GM10248 (cell line): ENCODE measurements at regions not wholly inside any gene's neighbourhood (a gene's known extent, or its start where the extent isn't known, plus 50 kb on each side); places are given as distances from the start of the nearest gene placed in this dataset.
"Not testable (repeated sequence)": the region's sequence is repeated elsewhere in the genome, so short reads cannot be mapped to it uniquely, and the experiment has no call there.

Experiments
- CTCF ChIA-PET: fragments of 300-600 bp; sonication (Branson Sonifier 250); formaldehyde crosslinking; extraction: SDS; loops from one replicate; lab custom pipeline; 2021; ENCODE audit warnings: antibody characterized with exemption; lab: Yijun Ruan, JAX
- POLR2A ChIA-PET: fragments of 350-650 bp; sonication (Branson Sonifier 250); formaldehyde crosslinking; extraction: SDS; loops from one replicate; lab custom pipeline; 2020; ENCODE audit warnings: antibody characterized with exemption; lab: Yijun Ruan, JAX
- DNase-seq: peaks from one replicate; pipeline ENCODE4 v3.0.0; 2012; ENCODE audit errors: extremely low spot score
- CTCF ChIP-seq: IDR thresholded peaks from 2 replicates; pipeline ENCODE4 v1.5.1; 2012; ENCODE audit warnings: mild to moderate bottlenecking, low read depth; ENCODE audit errors: extremely low read depth, missing control alignments, control extremely low read depth

GRCh38 chr7:112963634-112964033, 123.0 kb downstream of the GPR85 start:
- no peak for DNase-seq
- TF ChIP-seq CTCF: no peak
- CTCF ChIA-PET: no interaction called here
- POLR2A ChIA-PET: no interaction called here

GRCh38 chr7:112962815-112963214, 123.8 kb downstream of the GPR85 start:
- DNase-seq: no peak
- CTCF ChIA-PET: no interaction called here
- POLR2A ChIA-PET: no interaction called here
- no peak for TF ChIP-seq CTCF

GRCh38 chr7:112959276-112959675, 127.4 kb downstream of the GPR85 start:
- TF ChIP-seq CTCF: no peak
- ChIA-PET POLR2A (no interaction called here), CTCF (no interaction called here)
- DNase-seq: no peak

GRCh38 chr7:112958775-112959174, 127.9 kb downstream of the GPR85 start:
- no peak for DNase-seq
- POLR2A ChIA-PET: no interaction called here
- no peak for TF ChIP-seq CTCF
- CTCF ChIA-PET: interaction anchor here (2.0 kb wide), 1 partner anchor 19 kb away, joined by 5 read pairs; a partner anchor contains a TSS

GRCh38 chr7:112957901-112958300, 128.7 kb downstream of the GPR85 start:
- CTCF ChIA-PET: interaction anchor here (2.0 kb wide), 1 partner anchor 18 kb away, joined by 5 read pairs; a partner anchor contains a TSS
- POLR2A ChIA-PET: no interaction called here

GRCh38 chr7:112953031-112953430, 133.6 kb downstream of the GPR85 start:
- CTCF ChIA-PET, DNase-seq, POLR2A ChIA-PET: not testable (repeated sequence)

More at GRCh38 chr7:112957901-112958300, 128.7 kb downstream of the GPR85 start:
- DNase-seq: no peak
- TF ChIP-seq CTCF: no peak

GRCh38 chr7:112951070-112951469, 135.6 kb downstream of the GPR85 start:
- TF ChIP-seq CTCF: no peak
- DNase-seq: no peak
- CTCF ChIA-PET: interaction anchor here (1.3 kb wide), 1 partner anchor 11 kb away, joined by 3 read pairs; a partner anchor contains a TSS
- POLR2A ChIA-PET: no interaction called here

GRCh38 chr7:112949682-112950081, 136.9 kb downstream of the GPR85 start:
- POLR2A ChIA-PET, DNase-seq, CTCF ChIA-PET: not testable (repeated sequence)
